Lung (tissue), 11 donors: ENCODE measurements at regions not wholly inside any gene's neighbourhood (a gene's known extent, or its start where the extent isn't known, plus 50 kb on each side); places are given as distances from the start of the nearest gene placed in this dataset.

ENCODE experiments used
- ATAC-seq: fragments of 200-7000 bp; cut with Tn5 transposase; one replicate; pipeline ENCODE4 v1.9.1; 2020; ENCODE audit warnings: moderate number of reproducible peaks; ENCODE audit not compliant: insufficient read depth, low FRiP score
- DNase-seq, 3 donors: peaks; one replicate each; pipeline ENCODE4 v3.0.0-alpha.2; 2013 to 2017
- H3K27ac ChIP-seq, 2 donors: one replicate each; pipeline ENCODE4 v1.5.1; 2013; ENCODE audit warnings: mild to moderate bottlenecking in 2 of 2, moderate library complexity in 2 of 2, control low read depth in 1 of 2, inconsistent platforms in 1 of 2, low read depth in 1 of 2, low read length in 1 of 2
- H3K27me3 ChIP-seq, 3 donors: one replicate each; pipeline ENCODE4 v1.5.1; 2013; ENCODE audit warnings: low read length in 2 of 3; ENCODE audit not compliant: control insufficient read depth in 3 of 3, insufficient read depth in 3 of 3
- H3K36me3 ChIP-seq, 4 donors: one replicate each; pipeline ENCODE4 v1.5.1; 2013; ENCODE audit warnings: low read length in 4 of 4, mild to moderate bottlenecking in 1 of 4, moderate library complexity in 1 of 4; ENCODE audit not compliant: control insufficient read depth in 4 of 4, insufficient read depth in 4 of 4
- H3K4me1 ChIP-seq, 5 donors: one replicate each; pipeline ENCODE4 v1.5.1; 2013; ENCODE audit warnings: low read length in 5 of 5, mild to moderate bottlenecking in 2 of 5, moderate library complexity in 1 of 5; ENCODE audit not compliant: control insufficient read depth in 5 of 5, insufficient read depth in 5 of 5
- H3K4me3 ChIP-seq: one replicate; pipeline ENCODE4 v1.5.1; 2013; ENCODE audit warnings: mild to moderate bottlenecking, control low read depth, moderate library complexity
- H3K9ac ChIP-seq, 2 donors: one replicate each; pipeline ENCODE4 v1.5.1; 2013; ENCODE audit warnings: low read length in 2 of 2, control low read depth in 1 of 2; ENCODE audit not compliant: insufficient read depth in 1 of 2
- H3K9me3 ChIP-seq, 4 donors: one replicate each; pipeline ENCODE4 v1.5.1; 2013; ENCODE audit warnings: low read length in 3 of 4, mild to moderate bottlenecking in 1 of 4, moderate library complexity in 1 of 4; ENCODE audit not compliant: control insufficient read depth in 4 of 4, insufficient read depth in 3 of 4
- WGBS, 2 donors: extraction: QIAGEN DNeasy Blood & Tissue Kit; methylation state at CpG; one replicate each; pipeline ENCODE4 v1.1.7; 2013; 5-methylcytosine and 5-hydroxymethylcytosine counted together
- TF ChIP-seq, protein P1 (sequence below): IDR thresholded peaks from 2 replicates; pipeline ENCODE4 v1.5.1; 2012; ENCODE audit warnings: mild to moderate bottlenecking; ENCODE audit errors: control extremely low read depth, extremely low read depth
- donor health status: control.
- donor health status: control.
- donor health status: Bipolar disorder and iron deficiency.
- donor health status: healthy.
- donor health status: DM: yes; HTN: yes; CAD: no.

DNA sequence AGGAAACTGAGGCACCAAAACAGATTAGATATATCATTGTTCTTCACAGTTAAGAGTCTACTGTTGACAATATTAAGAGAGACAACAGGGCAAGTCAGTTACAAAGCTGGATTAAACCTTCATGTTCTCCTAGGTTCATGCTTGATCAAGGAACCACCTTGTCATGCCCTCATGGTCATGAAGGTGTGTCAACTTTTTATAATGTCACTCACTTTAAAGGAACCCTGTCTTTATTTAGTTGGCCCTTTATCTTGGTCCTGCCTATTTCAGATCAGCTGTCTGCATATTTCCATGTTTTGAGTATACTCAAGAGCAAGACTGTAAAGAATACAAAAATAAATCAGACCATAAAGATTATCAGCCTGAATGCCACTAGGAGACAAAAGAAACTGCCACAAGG is 140.2 kb upstream of the FAM241A start:
- H3K9me3 ChIP-seq: peaks cover 0 to 1% (median 0%) of the 10 kb centered on the region in 4 donors
- H3K9ac ChIP-seq: no peak overlapping the region
- H3K27ac ChIP-seq: no peak overlapping the region
- no peaks in the 10 kb centered on the region for H3K36me3 ChIP-seq
- DNase-seq: no peak
- ATAC-seq: no peak
- H3K4me3 ChIP-seq: no peak overlapping the region
- no peaks in the 10 kb centered on the region for H3K27me3 ChIP-seq
- TF ChIP-seq, protein P1, sequence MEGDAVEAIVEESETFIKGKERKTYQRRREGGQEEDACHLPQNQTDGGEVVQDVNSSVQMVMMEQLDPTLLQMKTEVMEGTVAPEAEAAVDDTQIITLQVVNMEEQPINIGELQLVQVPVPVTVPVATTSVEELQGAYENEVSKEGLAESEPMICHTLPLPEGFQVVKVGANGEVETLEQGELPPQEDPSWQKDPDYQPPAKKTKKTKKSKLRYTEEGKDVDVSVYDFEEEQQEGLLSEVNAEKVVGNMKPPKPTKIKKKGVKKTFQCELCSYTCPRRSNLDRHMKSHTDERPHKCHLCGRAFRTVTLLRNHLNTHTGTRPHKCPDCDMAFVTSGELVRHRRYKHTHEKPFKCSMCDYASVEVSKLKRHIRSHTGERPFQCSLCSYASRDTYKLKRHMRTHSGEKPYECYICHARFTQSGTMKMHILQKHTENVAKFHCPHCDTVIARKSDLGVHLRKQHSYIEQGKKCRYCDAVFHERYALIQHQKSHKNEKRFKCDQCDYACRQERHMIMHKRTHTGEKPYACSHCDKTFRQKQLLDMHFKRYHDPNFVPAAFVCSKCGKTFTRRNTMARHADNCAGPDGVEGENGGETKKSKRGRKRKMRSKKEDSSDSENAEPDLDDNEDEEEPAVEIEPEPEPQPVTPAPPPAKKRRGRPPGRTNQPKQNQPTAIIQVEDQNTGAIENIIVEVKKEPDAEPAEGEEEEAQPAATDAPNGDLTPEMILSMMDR: no peak
- H3K4me1 ChIP-seq: no peaks in the 10 kb centered on the region

DNA sequence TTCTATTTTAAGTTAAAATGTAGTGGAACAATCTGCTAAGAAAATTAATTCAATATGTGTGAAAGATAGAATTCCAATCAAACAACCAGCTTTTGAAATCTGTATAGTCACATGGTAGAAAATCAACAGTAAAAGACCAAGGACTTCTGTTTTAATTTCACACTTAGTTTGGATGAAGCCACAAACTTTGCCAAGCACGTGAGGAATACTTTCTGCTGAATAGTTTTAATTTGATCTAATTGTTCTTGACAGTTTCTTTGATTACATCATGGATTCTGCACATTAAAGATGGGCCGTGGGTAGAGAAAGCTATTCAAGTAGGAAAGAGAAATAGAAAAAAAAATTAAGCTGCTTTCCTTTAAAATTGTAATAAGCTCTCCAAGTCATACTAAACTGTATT is 137.9 kb upstream of the FAM241A start:
- H3K36me3 ChIP-seq: no peaks in the 10 kb centered on the region
- no peak for DNase-seq
- 46 to 57% methylated on average over 2 of the region's 2 CpGs for WGBS, 2 donors

DNA sequence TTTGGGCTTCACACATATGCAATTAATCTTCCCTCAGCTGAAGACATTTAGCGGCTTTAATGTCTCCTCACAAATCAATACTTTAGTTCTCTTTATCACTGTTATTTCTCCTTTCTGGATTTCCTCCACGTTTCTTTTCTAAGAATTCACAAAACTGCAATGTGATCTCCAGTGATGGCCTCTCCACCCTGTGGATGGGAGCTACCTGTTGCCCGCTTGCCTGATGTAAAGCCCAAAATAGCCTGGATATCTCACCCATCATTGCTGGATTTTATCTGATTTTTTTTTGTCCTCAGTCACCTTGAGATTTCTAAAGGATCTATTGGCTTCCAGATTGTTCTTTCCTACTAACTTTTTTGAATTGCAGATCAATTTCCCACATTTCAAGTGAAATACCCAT is 129.3 kb upstream of the FAM241A start:
- H3K9ac ChIP-seq: no peak overlapping the region
- ATAC-seq: no peak
- TF ChIP-seq, protein P1: no peak

More for the DNA sequence above, 137.9 kb upstream of the FAM241A start:
- Histone ChIP-seq H3K9ac (no peak overlapping the region), H3K27ac (no peak overlapping the region), H3K27me3 (no peaks in the 10 kb centered on the region), H3K4me3 (no peak overlapping the region), H3K4me1 (no peaks in the 10 kb centered on the region), H3K9me3 (no peaks in the 10 kb centered on the region)
- no peak for ATAC-seq
- TF ChIP-seq, protein P1: no peak

DNA sequence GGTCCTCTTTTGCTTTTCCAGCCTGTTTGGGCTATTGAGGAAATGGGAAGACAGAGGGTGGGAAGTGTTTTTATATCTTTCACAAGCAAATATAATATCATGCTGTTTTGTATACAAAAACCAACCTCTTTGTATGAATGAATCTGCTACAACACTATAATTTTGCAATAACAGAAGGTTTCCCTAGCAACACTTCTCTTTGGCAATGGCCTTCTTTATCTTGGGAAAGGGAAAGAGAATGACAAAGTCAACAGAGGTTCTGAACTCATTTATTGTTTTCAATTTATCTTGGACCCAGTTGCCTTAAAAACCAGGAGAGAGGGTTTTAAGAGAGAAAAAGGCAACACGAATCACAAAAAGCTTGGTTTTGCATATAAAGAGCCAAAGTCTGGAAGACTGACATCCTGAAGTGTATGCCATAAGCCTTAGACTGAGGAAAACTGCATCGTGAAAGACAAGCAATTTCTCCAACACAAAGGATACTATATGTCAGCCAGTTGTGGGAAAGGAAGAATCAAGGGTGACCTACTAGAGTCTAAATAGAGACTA is 121.8 kb upstream of the FAM241A start:
- TF ChIP-seq, protein P1: no peak
- H3K4me3 ChIP-seq: no peak overlapping the region
- no peak overlapping the region for H3K9ac ChIP-seq
- DNase-seq (peak in 2 of 3 donors; percentile 32 to 40), ATAC-seq (no peak)
- WGBS, 2 donors: 60 to 82% methylated on average over 2 of the region's 2 CpGs
- H3K27ac ChIP-seq: no peak overlapping the region
- H3K9me3 ChIP-seq: no peaks in the 10 kb centered on the region
- peaks cover 0 to 9% (median 0%) of the 10 kb centered on the region in 3 donors for H3K27me3 ChIP-seq
- H3K4me1 ChIP-seq: no peaks in the 10 kb centered on the region
- H3K36me3 ChIP-seq: no peaks in the 10 kb centered on the region

More for the DNA sequence above, 129.3 kb upstream of the FAM241A start:
- H3K4me3 ChIP-seq: no peak overlapping the region
- H3K9me3 ChIP-seq: no peaks in the 10 kb centered on the region
- H3K27me3 ChIP-seq: no peaks in the 10 kb centered on the region
- H3K4me1 ChIP-seq: no peaks in the 10 kb centered on the region
- no peak overlapping the region for H3K27ac ChIP-seq
- WGBS, 2 donors: 73 to 91% methylated on average over 3 of the region's 3 CpGs
- H3K36me3 ChIP-seq: no peaks in the 10 kb centered on the region
- no peak for DNase-seq
